ENCODE measurements at regions not wholly inside any gene's neighbourhood (a gene's known extent, or its start where the extent isn't known, plus 50 kb on each side); places are given as distances from the start of the nearest gene placed in this dataset.
A peak's percentile ranks its signal among the peaks of the same experiment; 100 is the strongest.

GRCh38 chr2:191533693-191534180 is 144.2 kb upstream of the NABP1 start:
- H3K4me3 ChIP-seq (replicated peaks in 1 of 3), result no peak overlapping the region
- DNase-seq, result no peak
- H3K9me3 ChIP-seq, result no peaks in the 10 kb centered on the region
- H3K27me3 ChIP-seq, result no peaks in the 10 kb centered on the region
- no peaks in the 10 kb centered on the region for H3K4me1 ChIP-seq
- no peak for TF ChIP-seq CTCF (IDR thresholded peaks at IDR 0.05)
- TF ChIP-seq POLR2A (IDR thresholded peaks at IDR 0.05), result no peak
- no peaks in the 10 kb centered on the region for H3K36me3 ChIP-seq
- intact Hi-C loops (cut with DNase I), result no loop called here
- 81 to 86% methylated on average over 1 of the region's 1 CpG for WGBS, 2 donors
- H3K27ac ChIP-seq, result no peak overlapping the region

GRCh38 chr2:191537921-191538320 is 140.0 kb upstream of the NABP1 start:
- Histone ChIP-seq H3K36me3 (no peaks in the 10 kb centered on the region), H3K27me3 (no peaks in the 10 kb centered on the region), H3K4me3 (replicated peaks in 1 of 3) (no peak overlapping the region), H3K4me1 (no peaks in the 10 kb centered on the region), H3K27ac (no peak overlapping the region), H3K9me3 (no peaks in the 10 kb centered on the region)
- DNase-seq, result no peak
- TF ChIP-seq POLR2A (IDR thresholded peaks at IDR 0.05), result no peak
- TF ChIP-seq CTCF (IDR thresholded peaks at IDR 0.05), result no peak
- 77 to 78% methylated on average over 4 of the region's 4 CpGs for WGBS, 2 donors
- intact Hi-C loops (cut with DNase I), result no loop called here

- no peaks in the 10 kb centered on the region for H3K9me3 ChIP-seq
- no peak overlapping the region for H3K4me3 ChIP-seq (replicated peaks in 1 of 3)
- no peaks in the 10 kb centered on the region for H3K4me1 ChIP-seq
- H3K27me3 ChIP-seq, result no peaks in the 10 kb centered on the region
- DNase-seq, result no peak
- TF ChIP-seq CTCF (IDR thresholded peaks at IDR 0.05) (no peak), POLR2A (IDR thresholded peaks at IDR 0.05) (no peak)
- H3K36me3 ChIP-seq, result no peaks in the 10 kb centered on the region
- H3K27ac ChIP-seq, result no peak overlapping the region
- 70 to 76% methylated on average over 7 of the region's 7 CpGs for WGBS, 2 donors
- intact Hi-C loops (cut with DNase I), result no loop called here
Measured at GRCh38 chr2:191538334-191538903, 139.5 kb upstream of the NABP1 start.

GRCh38 chr2:191539068-191539467 is 138.9 kb upstream of the NABP1 start:
- H3K27ac ChIP-seq, result no peak overlapping the region
- H3K4me1 ChIP-seq, result no peaks in the 10 kb centered on the region
- no peaks in the 10 kb centered on the region for H3K36me3 ChIP-seq
- no peaks in the 10 kb centered on the region for H3K9me3 ChIP-seq
- H3K27me3 ChIP-seq, result no peaks in the 10 kb centered on the region
- no peak overlapping the region for H3K4me3 ChIP-seq (replicated peaks in 1 of 3)
- peak in 1 of 2 donors; percentile 4 for DNase-seq
- intact Hi-C loops (cut with DNase I), result no loop called here
- WGBS, 2 donors, result 16 to 29% methylated on average over 2 of the region's 2 CpGs
- TF ChIP-seq POLR2A (IDR thresholded peaks at IDR 0.05) (no peak), CTCF (IDR thresholded peaks at IDR 0.05) (peak in 4 of 6 experiments; percentile 11 to 46 (median 19))

- WGBS, 2 donors, result 95 to 97% methylated on average over 2 of the region's 2 CpGs
- H3K4me1 ChIP-seq, result no peaks in the 10 kb centered on the region
- no peaks in the 10 kb centered on the region for H3K36me3 ChIP-seq
- no peak overlapping the region for H3K27ac ChIP-seq
- no peaks in the 10 kb centered on the region for H3K27me3 ChIP-seq
- no peak for DNase-seq
- no peak for TF ChIP-seq CTCF (IDR thresholded peaks at IDR 0.05)
- TF ChIP-seq POLR2A (IDR thresholded peaks at IDR 0.05), result no peak
- intact Hi-C loops (cut with DNase I), result no loop called here
- H3K9me3 ChIP-seq, result no peaks in the 10 kb centered on the region
- H3K4me3 ChIP-seq (replicated peaks in 1 of 3), result no peak overlapping the region
Measured at GRCh38 chr2:191540681-191541080, 137.3 kb upstream of the NABP1 start.

Data from thyroid gland (tissue), 4 donors.